22Rv1 (cell line): ENCODE measurements at regions not wholly inside any gene's neighbourhood (a gene's known extent, or its start where the extent isn't known, plus 50 kb on each side); places are given as distances from the start of the nearest gene placed in this dataset.

Experiments
- H3K27ac ChIP-seq: fragments of 450-650 bp; 2 replicates; pipeline ENCODE4 v1.5.1; 2017
- ZFX ChIP-seq: fragments of 450-650 bp; IDR thresholded peaks from 2 replicates; pipeline ENCODE4 v1.6.1; 2017; ENCODE audit warnings: antibody characterized with exemption, borderline replicate concordance
- TF ChIP-seq, protein P1 (sequence below): fragments of 450-650 bp; IDR thresholded peaks from 2 replicates; pipeline ENCODE4 v1.5.1; 2017; ENCODE audit warnings: mild to moderate bottlenecking

- H3K27ac ChIP-seq = no peak overlapping the region
- TF ChIP-seq, protein P1, sequence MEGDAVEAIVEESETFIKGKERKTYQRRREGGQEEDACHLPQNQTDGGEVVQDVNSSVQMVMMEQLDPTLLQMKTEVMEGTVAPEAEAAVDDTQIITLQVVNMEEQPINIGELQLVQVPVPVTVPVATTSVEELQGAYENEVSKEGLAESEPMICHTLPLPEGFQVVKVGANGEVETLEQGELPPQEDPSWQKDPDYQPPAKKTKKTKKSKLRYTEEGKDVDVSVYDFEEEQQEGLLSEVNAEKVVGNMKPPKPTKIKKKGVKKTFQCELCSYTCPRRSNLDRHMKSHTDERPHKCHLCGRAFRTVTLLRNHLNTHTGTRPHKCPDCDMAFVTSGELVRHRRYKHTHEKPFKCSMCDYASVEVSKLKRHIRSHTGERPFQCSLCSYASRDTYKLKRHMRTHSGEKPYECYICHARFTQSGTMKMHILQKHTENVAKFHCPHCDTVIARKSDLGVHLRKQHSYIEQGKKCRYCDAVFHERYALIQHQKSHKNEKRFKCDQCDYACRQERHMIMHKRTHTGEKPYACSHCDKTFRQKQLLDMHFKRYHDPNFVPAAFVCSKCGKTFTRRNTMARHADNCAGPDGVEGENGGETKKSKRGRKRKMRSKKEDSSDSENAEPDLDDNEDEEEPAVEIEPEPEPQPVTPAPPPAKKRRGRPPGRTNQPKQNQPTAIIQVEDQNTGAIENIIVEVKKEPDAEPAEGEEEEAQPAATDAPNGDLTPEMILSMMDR = no peak
- TF ChIP-seq ZFX = no peak
Measured at GRCh38 chr2:128420776-128421175, 102.1 kb upstream of the HS6ST1 start.

DNA sequence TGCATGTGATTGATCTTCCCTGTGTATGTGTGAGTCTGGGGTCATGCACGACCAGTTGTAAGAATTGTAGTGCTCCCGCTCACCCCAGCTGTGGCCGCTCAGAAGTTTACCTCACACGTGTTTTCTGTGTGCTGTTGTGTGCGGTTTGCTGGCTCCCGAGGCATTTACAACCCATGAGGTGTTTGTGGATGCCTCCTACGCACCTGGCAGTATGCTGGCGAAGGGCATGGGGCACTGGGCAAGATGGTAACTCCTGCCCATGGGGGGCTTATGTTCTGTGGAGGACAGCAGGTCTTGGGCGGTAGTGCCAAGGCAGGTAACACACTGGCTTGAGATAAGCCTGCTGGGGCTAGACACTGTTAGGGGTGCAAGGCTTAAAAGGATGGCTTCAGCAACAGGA is 102.6 kb upstream of the HS6ST1 start:
- TF ChIP-seq, protein P1 = no peak
- no peak for TF ChIP-seq ZFX
- H3K27ac ChIP-seq = no peak overlapping the region

DNA sequence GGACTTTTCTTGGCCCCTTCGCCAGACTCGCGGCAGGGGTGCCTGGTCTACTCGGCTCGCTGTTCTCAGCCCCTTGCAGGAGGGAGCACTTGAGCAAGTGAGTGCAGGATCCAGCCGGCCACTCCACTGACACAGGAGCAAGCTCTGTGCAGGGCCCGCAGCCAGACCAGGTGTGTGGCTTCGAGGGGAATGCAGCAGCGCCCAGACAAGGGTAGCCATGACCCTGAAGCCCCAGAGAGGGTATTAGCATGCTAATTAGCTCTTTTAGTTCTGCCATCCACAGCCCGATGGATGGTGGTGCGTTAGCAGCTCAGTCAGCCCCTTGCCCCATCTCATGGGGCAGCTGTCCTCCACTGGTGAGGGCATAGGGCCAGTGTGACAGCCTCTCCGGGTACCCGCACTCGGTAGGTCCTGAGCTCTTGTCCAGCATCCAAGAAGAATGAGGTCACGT is 103.2 kb upstream of the HS6ST1 start:
- no peak for TF ChIP-seq ZFX
- TF ChIP-seq, protein P1 = no peak
- no peak overlapping the region for H3K27ac ChIP-seq

DNA sequence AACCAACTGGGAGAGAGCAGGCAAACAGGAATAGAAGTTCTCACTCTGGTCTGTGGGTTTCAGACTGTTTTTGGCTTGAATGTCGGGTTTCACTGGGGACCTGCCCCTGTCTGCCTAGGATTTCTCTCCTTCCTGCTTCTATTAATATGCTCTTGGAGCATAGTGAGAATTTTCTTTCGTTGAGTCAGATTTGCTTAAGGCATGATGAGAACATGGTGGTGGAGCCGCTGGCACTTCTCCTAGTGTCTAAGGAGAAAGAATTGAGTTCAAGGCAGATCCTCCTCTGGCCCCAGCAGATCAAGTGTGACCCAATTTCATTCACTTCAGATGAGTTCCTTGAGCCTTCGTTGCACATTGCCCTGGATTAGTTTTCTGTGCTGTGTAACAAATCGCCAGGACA is 103.9 kb upstream of the HS6ST1 start:
- no peak overlapping the region for H3K27ac ChIP-seq
- TF ChIP-seq, protein P1 = no peak
- no peak for TF ChIP-seq ZFX

- TF ChIP-seq, protein P1 = no peak
- TF ChIP-seq ZFX = no peak
- no peak overlapping the region for H3K27ac ChIP-seq
Measured at GRCh38 chr2:128423788-128424165, 105.1 kb upstream of the HS6ST1 start.

DNA sequence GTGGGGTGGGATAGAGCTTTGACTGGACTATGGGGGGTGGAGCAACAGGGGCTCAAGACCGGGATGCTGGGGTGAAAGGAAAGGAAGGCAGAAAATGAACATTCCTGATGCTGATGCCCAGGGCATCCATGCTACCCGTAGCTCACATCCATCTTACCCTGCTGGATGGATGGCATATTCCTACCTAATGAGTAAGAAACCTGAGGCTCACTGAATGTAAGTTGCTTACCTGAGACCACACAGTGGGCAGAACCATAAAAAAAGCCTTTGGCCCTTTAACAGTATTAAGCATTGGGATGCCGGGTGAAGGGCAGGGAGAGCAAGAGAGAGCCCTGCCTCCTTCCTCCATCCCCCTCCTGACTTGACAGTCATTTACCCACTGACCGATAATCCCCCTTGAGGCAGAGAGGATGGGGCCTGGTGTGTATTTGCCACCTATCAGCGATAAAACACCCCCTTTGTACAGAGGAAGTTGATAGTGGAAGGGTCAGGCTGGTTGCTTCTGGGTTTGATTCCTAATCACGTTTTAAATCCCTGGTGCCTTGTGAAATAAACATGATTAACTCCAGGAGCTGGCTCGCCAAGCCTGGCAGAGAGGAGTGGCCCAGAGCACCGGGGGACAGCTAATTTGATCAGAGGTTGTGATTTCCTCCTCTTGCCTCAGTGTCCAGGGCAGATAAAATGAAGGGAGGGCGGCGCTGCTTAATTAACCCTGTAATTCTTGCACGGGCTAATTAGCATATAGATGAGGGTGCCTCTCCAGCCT is 105.9 kb upstream of the HS6ST1 start:
- no peak overlapping the region for H3K27ac ChIP-seq
- no peak for TF ChIP-seq ZFX

- no peak overlapping the region for H3K27ac ChIP-seq
- no peak for TF ChIP-seq ZFX
- TF ChIP-seq, protein P1 = no peak
Measured at GRCh38 chr2:128425216-128425615, 106.5 kb upstream of the HS6ST1 start.
